ENCODE measurements at regions not wholly inside any gene's neighbourhood (a gene's known extent, or its start where the extent isn't known, plus 50 kb on each side); places are given as distances from the start of the nearest gene placed in this dataset.

- no peak for FAIRE-seq
- Mint-ChIP-seq H3K9me3 (ENCODE audit: unreplicated experiment) (no peaks in the 10 kb centered on the region), H3K27ac (ENCODE audit: unreplicated experiment) (no peak overlapping the region), H3K4me1 (ENCODE audit: low read depth, unreplicated experiment) (no peaks in the 10 kb centered on the region), H3K4me3 (ENCODE audit: unreplicated experiment) (no peak overlapping the region), H3K27me3 (ENCODE audit: low read depth, unreplicated experiment) (no peaks in the 10 kb centered on the region), H3K36me3 (ENCODE audit: low read depth, unreplicated experiment) (no peaks in the 10 kb centered on the region)
- Histone ChIP-seq H3K27me3 (ENCODE audit: insufficient read depth, low read length) (no peaks in the 10 kb centered on the region), H3K9ac (ENCODE audit: low read length) (no peak overlapping the region), H3K4me1 (ENCODE audit: insufficient read depth, low read length) (no peaks in the 10 kb centered on the region), H4K20me1 (ENCODE audit: insufficient read depth, low read length) (no peaks in the 10 kb centered on the region), H3K27ac (ENCODE audit: low read depth, low read length) (no peak overlapping the region), H3K79me2 (ENCODE audit: insufficient read depth, low read length) (no peaks in the 10 kb centered on the region), H3K4me2 (ENCODE audit: low read length) (no peak overlapping the region), H3K9me3 (ENCODE audit: insufficient read depth, low read depth, low read length) (no peaks in the 10 kb centered on the region), H3K36me3 (ENCODE audit: insufficient read depth, low read length) (no peaks in the 10 kb centered on the region), H3K4me3 (ENCODE audit: insufficient read depth, low read depth, low read length) (no peak overlapping the region), H2AFZ (ENCODE audit: low read depth, low read length) (no peak overlapping the region)
- DNase-seq (ENCODE audit: low read depth), result peak; percentile 14
- no peak for TF ChIP-seq EZH2 (IDR thresholded peaks at IDR 0.05; ENCODE audit: insufficient read depth, low read length)
- peak; percentile 89 for TF ChIP-seq CTCF (IDR thresholded peaks at IDR 0.05; ENCODE audit: insufficient read depth, low read depth, low read length)
These were observed 945.0 kb upstream of the CRIM1 start for GRCh38 chr2:35410431-35411061.

GRCh38 chr2:35409762-35410161 is 945.8 kb upstream of the CRIM1 start:
- H3K27me3 Mint-ChIP-seq (ENCODE audit: low read depth, unreplicated experiment), result no peaks in the 10 kb centered on the region
- no peaks in the 10 kb centered on the region for H3K9me3 ChIP-seq (ENCODE audit: insufficient read depth, low read depth, low read length)
- no peaks in the 10 kb centered on the region for H3K4me1 Mint-ChIP-seq (ENCODE audit: low read depth, unreplicated experiment)
- no peaks in the 10 kb centered on the region for H3K36me3 ChIP-seq (ENCODE audit: insufficient read depth, low read length)
- H3K4me3 Mint-ChIP-seq (ENCODE audit: unreplicated experiment), result no peak overlapping the region
- H3K27ac Mint-ChIP-seq (ENCODE audit: unreplicated experiment), result no peak overlapping the region
- H3K27ac ChIP-seq (ENCODE audit: low read depth, low read length), result no peak overlapping the region
- TF ChIP-seq CTCF (IDR thresholded peaks at IDR 0.05; ENCODE audit: insufficient read depth, low read depth, low read length), result no peak
- TF ChIP-seq EZH2 (IDR thresholded peaks at IDR 0.05; ENCODE audit: insufficient read depth, low read length), result no peak
- no peak overlapping the region for H3K4me2 ChIP-seq (ENCODE audit: low read length)
- no peaks in the 10 kb centered on the region for H3K79me2 ChIP-seq (ENCODE audit: insufficient read depth, low read length)
- no peaks in the 10 kb centered on the region for H3K36me3 Mint-ChIP-seq (ENCODE audit: low read depth, unreplicated experiment)
- H3K27me3 ChIP-seq (ENCODE audit: insufficient read depth, low read length), result no peaks in the 10 kb centered on the region
- FAIRE-seq, result no peak
- no peaks in the 10 kb centered on the region for H3K4me1 ChIP-seq (ENCODE audit: insufficient read depth, low read length)
- H3K4me3 ChIP-seq (ENCODE audit: insufficient read depth, low read depth, low read length), result no peak overlapping the region
- H2AFZ ChIP-seq (ENCODE audit: low read depth, low read length), result no peak overlapping the region
- no peak for DNase-seq (ENCODE audit: low read depth)
- no peak overlapping the region for H3K9ac ChIP-seq (ENCODE audit: low read length)
- H4K20me1 ChIP-seq (ENCODE audit: insufficient read depth, low read length), result no peaks in the 10 kb centered on the region
- H3K9me3 Mint-ChIP-seq (ENCODE audit: unreplicated experiment), result no peaks in the 10 kb centered on the region

GRCh38 chr2:35408320-35408719 is 947.3 kb upstream of the CRIM1 start:
- H3K36me3 Mint-ChIP-seq (ENCODE audit: low read depth, unreplicated experiment), result no peaks in the 10 kb centered on the region
- no peak overlapping the region for H3K27ac Mint-ChIP-seq (ENCODE audit: unreplicated experiment)
- no peaks in the 10 kb centered on the region for H3K4me1 ChIP-seq (ENCODE audit: insufficient read depth, low read length)
- no peak overlapping the region for H3K4me2 ChIP-seq (ENCODE audit: low read length)
- no peaks in the 10 kb centered on the region for H3K36me3 ChIP-seq (ENCODE audit: insufficient read depth, low read length)
- H3K79me2 ChIP-seq (ENCODE audit: insufficient read depth, low read length), result no peaks in the 10 kb centered on the region
- no peaks in the 10 kb centered on the region for H3K4me1 Mint-ChIP-seq (ENCODE audit: low read depth, unreplicated experiment)
- no peak for FAIRE-seq
- no peaks in the 10 kb centered on the region for H3K9me3 Mint-ChIP-seq (ENCODE audit: unreplicated experiment)
- DNase-seq (ENCODE audit: low read depth), result no peak
- H4K20me1 ChIP-seq (ENCODE audit: insufficient read depth, low read length), result no peaks in the 10 kb centered on the region
- H3K27me3 ChIP-seq (ENCODE audit: insufficient read depth, low read length), result no peaks in the 10 kb centered on the region
- no peak overlapping the region for H3K9ac ChIP-seq (ENCODE audit: low read length)
- H3K9me3 ChIP-seq (ENCODE audit: insufficient read depth, low read depth, low read length), result no peaks in the 10 kb centered on the region
- H2AFZ ChIP-seq (ENCODE audit: low read depth, low read length), result no peak overlapping the region
- no peak overlapping the region for H3K27ac ChIP-seq (ENCODE audit: low read depth, low read length)
- H3K27me3 Mint-ChIP-seq (ENCODE audit: low read depth, unreplicated experiment), result no peaks in the 10 kb centered on the region
- TF ChIP-seq CTCF (IDR thresholded peaks at IDR 0.05; ENCODE audit: insufficient read depth, low read depth, low read length) (no peak), EZH2 (IDR thresholded peaks at IDR 0.05; ENCODE audit: insufficient read depth, low read length) (no peak)
- no peak overlapping the region for H3K4me3 ChIP-seq (ENCODE audit: insufficient read depth, low read depth, low read length)
- H3K4me3 Mint-ChIP-seq (ENCODE audit: unreplicated experiment), result no peak overlapping the region
